Lower leg skin (tissue), 3 donors: ENCODE measurements at regions not wholly inside any gene's neighbourhood (a gene's known extent, or its start where the extent isn't known, plus 50 kb on each side); places are given as distances from the start of the nearest gene placed in this dataset.

Experiments
- CTCF ChIP-seq, 3 donors: fragments of 450-650 bp; IDR thresholded peaks; one replicate each; pipeline ENCODE4 v1.5.1; 2016; ENCODE audit warnings: antibody characterized with exemption in 3 of 3, mild to moderate bottlenecking in 3 of 3, moderate library complexity in 2 of 3
- POLR2A ChIP-seq, 2 donors: fragments of 450-650 bp; IDR thresholded peaks; one replicate each; pipeline ENCODE4 v1.6.1; 2016 to 2017; ENCODE audit warnings: antibody characterized with exemption in 2 of 2, mild to moderate bottlenecking in 1 of 2, moderate library complexity in 1 of 2

- no peak for TF ChIP-seq CTCF (IDR thresholded peaks at IDR 0.05)
- TF ChIP-seq POLR2A (IDR thresholded peaks at IDR 0.05): no peak
These were observed 243.5 kb upstream of the FGF13 start for GRCh38 chrX:138954976-138955375.
